Adrenal gland (tissue), 5 donors: ENCODE measurements at regions not wholly inside any gene's neighbourhood (a gene's known extent, or its start where the extent isn't known, plus 50 kb on each side); places are given as distances from the start of the nearest gene placed in this dataset.

ENCODE experiments used
- POLR2A ChIP-seq, 2 donors: fragments of 450-650 bp; IDR thresholded peaks; one replicate each; pipeline ENCODE4 v1.6.1; 2017; ENCODE audit warnings: antibody characterized with exemption in 2 of 2, mild to moderate bottlenecking in 2 of 2, moderate library complexity in 1 of 2
- TF ChIP-seq, protein P1 (sequence below), 6 experiments: fragments of 450-650 bp in 4 of 6; fragments of 200-600 bp in 2 of 6; sonication (generic) in 1 of 6; IDR thresholded peaks; 1 replicate in 5 of 6; 2 replicates in 1 of 6; pipeline versions ENCODE4 v1.5.1 to v1.8.0; 2016 to 2021; ENCODE audit warnings: antibody characterized with exemption in 6 of 6, mild to moderate bottlenecking in 2 of 6, moderate library complexity in 1 of 6
- donor health status: DM: no; HTN: no; CAD: no.

DNA sequence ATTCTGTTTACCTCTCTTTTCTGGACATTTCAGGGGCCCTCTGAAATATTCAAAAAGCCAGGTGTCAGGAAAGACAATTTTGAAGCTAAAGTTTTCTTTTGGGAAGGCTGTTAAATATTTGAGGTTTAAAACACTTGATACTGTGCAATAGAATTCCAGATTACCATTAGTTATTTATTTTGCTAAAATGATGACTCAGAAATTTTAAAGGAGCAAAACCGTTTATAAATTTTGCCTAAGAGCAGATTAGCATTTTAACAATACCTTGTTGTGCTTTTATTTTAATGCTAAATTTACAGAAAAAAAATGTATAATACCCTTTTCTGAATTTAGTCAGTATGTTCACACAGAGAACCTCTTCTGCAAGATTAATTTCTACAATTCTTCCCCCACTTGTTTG is 1159.9 kb downstream of the DSC3 start:
- TF ChIP-seq, protein P1, sequence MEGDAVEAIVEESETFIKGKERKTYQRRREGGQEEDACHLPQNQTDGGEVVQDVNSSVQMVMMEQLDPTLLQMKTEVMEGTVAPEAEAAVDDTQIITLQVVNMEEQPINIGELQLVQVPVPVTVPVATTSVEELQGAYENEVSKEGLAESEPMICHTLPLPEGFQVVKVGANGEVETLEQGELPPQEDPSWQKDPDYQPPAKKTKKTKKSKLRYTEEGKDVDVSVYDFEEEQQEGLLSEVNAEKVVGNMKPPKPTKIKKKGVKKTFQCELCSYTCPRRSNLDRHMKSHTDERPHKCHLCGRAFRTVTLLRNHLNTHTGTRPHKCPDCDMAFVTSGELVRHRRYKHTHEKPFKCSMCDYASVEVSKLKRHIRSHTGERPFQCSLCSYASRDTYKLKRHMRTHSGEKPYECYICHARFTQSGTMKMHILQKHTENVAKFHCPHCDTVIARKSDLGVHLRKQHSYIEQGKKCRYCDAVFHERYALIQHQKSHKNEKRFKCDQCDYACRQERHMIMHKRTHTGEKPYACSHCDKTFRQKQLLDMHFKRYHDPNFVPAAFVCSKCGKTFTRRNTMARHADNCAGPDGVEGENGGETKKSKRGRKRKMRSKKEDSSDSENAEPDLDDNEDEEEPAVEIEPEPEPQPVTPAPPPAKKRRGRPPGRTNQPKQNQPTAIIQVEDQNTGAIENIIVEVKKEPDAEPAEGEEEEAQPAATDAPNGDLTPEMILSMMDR (IDR thresholded peaks at IDR 0.05), result no peak
- no peak for TF ChIP-seq POLR2A (IDR thresholded peaks at IDR 0.05)
